Liver (tissue), 8 donors: ENCODE measurements at regions not wholly inside any gene's neighbourhood (a gene's known extent, or its start where the extent isn't known, plus 50 kb on each side); places are given as distances from the start of the nearest gene placed in this dataset.

Source experiments
- DNase-seq: peaks from one replicate; pipeline ENCODE4 v3.0.0-alpha.2; 2017; ENCODE audit warnings: low spot score
- H3K27ac ChIP-seq, 2 donors: one replicate each; pipeline ENCODE4 v1.7.0; 2013; ENCODE audit warnings: inconsistent platforms in 2 of 2, low read length in 2 of 2, control low read depth in 1 of 2, low read depth in 1 of 2, mild to moderate bottlenecking in 1 of 2
- H3K27me3 ChIP-seq, 4 donors: one replicate each; pipeline versions ENCODE4 v1.6.1 to v1.7.0; 2013; ENCODE audit warnings: low read length in 3 of 4, inconsistent platforms in 1 of 4, mild to moderate bottlenecking in 1 of 4, moderate library complexity in 1 of 4; ENCODE audit not compliant: control insufficient read depth in 4 of 4, insufficient read depth in 4 of 4
- H3K36me3 ChIP-seq, 4 donors: one replicate each; pipeline versions ENCODE4 v1.6.1 to v1.7.0; 2013; ENCODE audit warnings: low read length in 3 of 4, mild to moderate bottlenecking in 3 of 4, low read depth in 1 of 4, moderate library complexity in 1 of 4; ENCODE audit not compliant: control insufficient read depth in 4 of 4, insufficient read depth in 3 of 4
- H3K4me1 ChIP-seq, 4 donors: one replicate each; pipeline versions ENCODE4 v1.6.1 to v1.7.0; 2013; ENCODE audit warnings: low read length in 3 of 4, mild to moderate bottlenecking in 3 of 4, moderate library complexity in 1 of 4; ENCODE audit not compliant: control insufficient read depth in 4 of 4, insufficient read depth in 4 of 4
- H3K4me3 ChIP-seq, 3 donors: one replicate each; pipeline versions ENCODE4 v1.6.1 to v1.7.0; 2013; ENCODE audit warnings: low read length in 3 of 3, control low read depth in 1 of 3, low read depth in 1 of 3, mild to moderate bottlenecking in 1 of 3
- H3K9ac ChIP-seq, 2 donors: one replicate each; pipeline ENCODE4 v1.7.0; 2013; ENCODE audit warnings: low read length in 2 of 2, mild to moderate bottlenecking in 2 of 2, moderate library complexity in 2 of 2, control low read depth in 1 of 2, low read depth in 1 of 2
- H3K9me3 ChIP-seq, 4 donors: one replicate each; pipeline versions ENCODE4 v1.6.1 to v1.7.0; 2013; ENCODE audit warnings: low read length in 3 of 4; ENCODE audit not compliant: control insufficient read depth in 4 of 4
- CTCF ChIP-seq: fragments of 150-350 bp; IDR thresholded peaks from 2 replicates; pipeline ENCODE4 v1.5.1; 2017; ENCODE audit warnings: improper control_type of control experiment, low read depth, low read length; ENCODE audit not compliant: missing input control
- EGR1 ChIP-seq, 2 donors: IDR thresholded peaks; 2 replicates each; pipeline ENCODE4 v1.6.1; 2016 to 2018; ENCODE audit warnings: antibody characterized with exemption in 2 of 2, low read depth in 2 of 2
- FOXA1 ChIP-seq: IDR thresholded peaks from 2 replicates; pipeline ENCODE4 v1.6.1; 2016; ENCODE audit warnings: antibody characterized with exemption
- FOXA2 ChIP-seq: IDR thresholded peaks from 2 replicates; pipeline ENCODE4 v1.6.1; 2016; ENCODE audit warnings: antibody characterized with exemption
- GABPA ChIP-seq, 2 donors: IDR thresholded peaks in 1 of 2; conservative IDR thresholded peaks in 1 of 2; 2 replicates each; pipeline ENCODE4 v1.6.1; 2016; ENCODE audit warnings: antibody characterized with exemption in 2 of 2, mild to moderate bottlenecking in 1 of 2, moderate library complexity in 1 of 2
- HNF4A ChIP-seq, 2 donors: conservative IDR thresholded peaks; 2 replicates each; pipeline ENCODE4 v1.6.1; 2016; ENCODE audit warnings: antibody characterized with exemption in 2 of 2, mild to moderate bottlenecking in 2 of 2
- HNF4G ChIP-seq: IDR thresholded peaks from 2 replicates; pipeline ENCODE4 v1.6.1; 2016; ENCODE audit warnings: antibody characterized with exemption
- JUND ChIP-seq, 2 donors: IDR thresholded peaks; 2 replicates each; pipeline ENCODE4 v1.6.1; 2016; ENCODE audit warnings: antibody characterized with exemption in 2 of 2
- MAX ChIP-seq: IDR thresholded peaks from 2 replicates; pipeline ENCODE4 v1.6.1; 2016; ENCODE audit warnings: antibody characterized with exemption
- NR2F2 ChIP-seq: IDR thresholded peaks from 2 replicates; pipeline ENCODE4 v1.6.1; 2016; ENCODE audit warnings: antibody characterized with exemption
- RAD21 ChIP-seq, 2 donors: IDR thresholded peaks; 2 replicates each; pipeline ENCODE4 v1.6.1; 2016; ENCODE audit warnings: antibody characterized with exemption in 2 of 2, mild to moderate bottlenecking in 2 of 2
- REST ChIP-seq: IDR thresholded peaks from 2 replicates; pipeline ENCODE4 v1.6.1; 2016; ENCODE audit warnings: antibody characterized with exemption, mild to moderate bottlenecking
- RXRA ChIP-seq, 2 donors: IDR thresholded peaks; 2 replicates each; pipeline ENCODE4 v1.6.1; 2017 to 2018; ENCODE audit warnings: antibody characterized with exemption in 2 of 2, mild to moderate bottlenecking in 1 of 2
- SP1 ChIP-seq: IDR thresholded peaks from 2 replicates; pipeline ENCODE4 v1.6.1; 2018; ENCODE audit warnings: antibody characterized with exemption, mild to moderate bottlenecking
- TAF1 ChIP-seq: conservative IDR thresholded peaks from 2 replicates; pipeline ENCODE4 v1.6.1; 2016; ENCODE audit warnings: antibody characterized with exemption, mild to moderate bottlenecking
- YY1 ChIP-seq: IDR thresholded peaks from 2 replicates; pipeline ENCODE4 v1.6.1; 2016; ENCODE audit warnings: antibody characterized with exemption, mild to moderate bottlenecking
- ZBTB33 ChIP-seq: IDR thresholded peaks from 2 replicates; pipeline ENCODE4 v1.6.1; 2016; ENCODE audit warnings: antibody characterized with exemption
- WGBS: extraction: QIAGEN DNeasy Blood & Tissue Kit; methylation state at CpG from one replicate; pipeline ENCODE4 v1.1.7; 2013; 5-methylcytosine and 5-hydroxymethylcytosine counted together
- donor health status: healthy.
- donor health status: healthy.
- donor health status: healthy.
- donor health status: healthy.
- donor health status: healthy.

- Histone ChIP-seq H3K27ac (no peak overlapping the region), H3K9me3 (no peaks in the 10 kb centered on the region), H3K27me3 (no peaks in the 10 kb centered on the region), H3K4me3 (no peak overlapping the region), H3K9ac (no peak overlapping the region), H3K4me1 (no peaks in the 10 kb centered on the region), H3K36me3 (no peaks in the 10 kb centered on the region)
- TF ChIP-seq HNF4G (no peak), MAX (no peak), REST (no peak), RAD21 (IDR thresholded peaks at IDR 0.05) (no peak), GABPA (IDR thresholded peaks at IDR 0.05 in 1 of 2, conservative IDR thresholded peaks at IDR 0.05 in 1 of 2) (no peak), FOXA2 (no peak), RXRA (IDR thresholded peaks at IDR 0.05) (no peak), NR2F2 (no peak), CTCF (no peak), TAF1 (no peak), SP1 (no peak), YY1 (no peak), JUND (IDR thresholded peaks at IDR 0.05) (no peak), FOXA1 (no peak), ZBTB33 (no peak), EGR1 (IDR thresholded peaks at IDR 0.05; ENCODE audit: low read depth in 2 of 2) (no peak)
- DNase-seq: no peak
Observed at GRCh38 chr2:21792571-21792970, 668.8 kb downstream of the TDRD15 start.

- H3K4me3 ChIP-seq: no peak overlapping the region
- no peaks in the 10 kb centered on the region for H3K9me3 ChIP-seq
- no peak overlapping the region for H3K27ac ChIP-seq
- DNase-seq: no peak
- H3K36me3 ChIP-seq: no peaks in the 10 kb centered on the region
- no peaks in the 10 kb centered on the region for H3K27me3 ChIP-seq
- WGBS: 23% methylated on average over 1 of the region's 1 CpG
- H3K9ac ChIP-seq: no peak overlapping the region
- no peaks in the 10 kb centered on the region for H3K4me1 ChIP-seq
- TF ChIP-seq GABPA (IDR thresholded peaks at IDR 0.05 in 1 of 2, conservative IDR thresholded peaks at IDR 0.05 in 1 of 2) (no peak), YY1 (no peak), JUND (IDR thresholded peaks at IDR 0.05) (no peak), ZBTB33 (no peak), HNF4A (conservative IDR thresholded peaks at IDR 0.05) (no peak), CTCF (no peak), REST (no peak), SP1 (no peak), RAD21 (IDR thresholded peaks at IDR 0.05) (no peak)
Observed at GRCh38 chr2:21793461-21793860, 669.7 kb downstream of the TDRD15 start.
